Activated T-cell treated with anti-CD3 and anti-CD28 coated beads, Interleukin-2, amount 50 U/mL, for 24 hours (primary cell): ENCODE measurements at regions not wholly inside any gene's neighbourhood (a gene's known extent, or its start where the extent isn't known, plus 50 kb on each side); places are given as distances from the start of the nearest gene placed in this dataset.

ENCODE experiments used
- DNase-seq: peaks from one replicate; pipeline ENCODE4 v3.0.0-alpha.2; 2020
- H3K27ac Mint-ChIP-seq: 2 replicates; pipeline ENCODE4 v1.8.0; 2020; ENCODE audit warnings: mild to moderate bottlenecking, mixed read lengths
- H3K27me3 Mint-ChIP-seq: 2 replicates; pipeline ENCODE4 v1.8.0; 2020; ENCODE audit warnings: mixed read lengths
- H3K36me3 Mint-ChIP-seq: 2 replicates; pipeline ENCODE4 v1.8.0; 2020; ENCODE audit warnings: low read depth, mixed read lengths
- H3K4me1 Mint-ChIP-seq: 2 replicates; pipeline ENCODE4 v1.8.0; 2020; ENCODE audit warnings: low read depth, mixed read lengths
- H3K4me3 Mint-ChIP-seq: 2 replicates; pipeline ENCODE4 v1.8.0; 2020; ENCODE audit warnings: mild to moderate bottlenecking, moderate library complexity, mixed read lengths
- H3K9me3 Mint-ChIP-seq: 2 replicates; pipeline ENCODE4 v1.8.0; 2020; ENCODE audit warnings: mixed read lengths

GRCh38 chr5:2009986-2010914, 127.5 kb upstream of the IRX4 start:
- Mint-ChIP-seq H3K36me3 (no peaks in the 10 kb centered on the region), H3K4me1 (no peaks in the 10 kb centered on the region), H3K9me3 (no peaks in the 10 kb centered on the region), H3K27ac (no peak overlapping the region), H3K4me3 (no peak overlapping the region), H3K27me3 (peaks cover 3% of the 10 kb centered on the region)
- DNase-seq = no peak

- DNase-seq = no peak
- Mint-ChIP-seq H3K4me1 (no peaks in the 10 kb centered on the region), H3K36me3 (no peaks in the 10 kb centered on the region), H3K9me3 (no peaks in the 10 kb centered on the region), H3K4me3 (no peak overlapping the region), H3K27ac (no peak overlapping the region), H3K27me3 (peaks cover 7% of the 10 kb centered on the region)
These were observed 126.3 kb upstream of the IRX4 start for GRCh38 chr5:2008851-2009629.

GRCh38 chr5:2007878-2008501, 125.3 kb upstream of the IRX4 start:
- Mint-ChIP-seq H3K36me3 (no peaks in the 10 kb centered on the region), H3K4me1 (no peaks in the 10 kb centered on the region), H3K27ac (no peak overlapping the region), H3K27me3 (peaks cover 13% of the 10 kb centered on the region), H3K4me3 (no peak overlapping the region), H3K9me3 (no peaks in the 10 kb centered on the region)
- no peak for DNase-seq

GRCh38 chr5:2007496-2007877, 124.8 kb upstream of the IRX4 start:
- peaks cover 17% of the 10 kb centered on the region for H3K27me3 Mint-ChIP-seq

GRCh38 chr5:2006971-2007291, 124.2 kb upstream of the IRX4 start:
- Mint-ChIP-seq H3K36me3 (no peaks in the 10 kb centered on the region), H3K27ac (no peak overlapping the region), H3K4me1 (no peaks in the 10 kb centered on the region), H3K27me3 (peaks cover 18% of the 10 kb centered on the region), H3K4me3 (no peak overlapping the region), H3K9me3 (no peaks in the 10 kb centered on the region)
- no peak for DNase-seq

More at GRCh38 chr5:2007496-2007877, 124.8 kb upstream of the IRX4 start:
- H3K4me3 Mint-ChIP-seq = no peak overlapping the region
- no peaks in the 10 kb centered on the region for H3K4me1 Mint-ChIP-seq
- no peaks in the 10 kb centered on the region for H3K9me3 Mint-ChIP-seq
- no peak for DNase-seq
- no peak overlapping the region for H3K27ac Mint-ChIP-seq
- no peaks in the 10 kb centered on the region for H3K36me3 Mint-ChIP-seq

- peaks cover 21% of the 10 kb centered on the region for H3K27me3 Mint-ChIP-seq
- H3K4me3 Mint-ChIP-seq = no peak overlapping the region
- no peaks in the 10 kb centered on the region for H3K4me1 Mint-ChIP-seq
- H3K36me3 Mint-ChIP-seq = no peaks in the 10 kb centered on the region
- no peak overlapping the region for H3K27ac Mint-ChIP-seq
- no peaks in the 10 kb centered on the region for H3K9me3 Mint-ChIP-seq
- no peak for DNase-seq
These were observed 123.7 kb upstream of the IRX4 start for GRCh38 chr5:2006193-2006970.

GRCh38 chr5:2005101-2006041, 122.6 kb upstream of the IRX4 start:
- no peak for DNase-seq
- H3K27ac Mint-ChIP-seq = no peak overlapping the region
- H3K9me3 Mint-ChIP-seq = no peaks in the 10 kb centered on the region
- H3K27me3 Mint-ChIP-seq = peaks cover 31% of the 10 kb centered on the region
- no peak overlapping the region for H3K4me3 Mint-ChIP-seq
- H3K36me3 Mint-ChIP-seq = no peaks in the 10 kb centered on the region
- no peaks in the 10 kb centered on the region for H3K4me1 Mint-ChIP-seq

- H3K27ac Mint-ChIP-seq = no peak overlapping the region
- peaks cover 42% of the 10 kb centered on the region for H3K27me3 Mint-ChIP-seq
- no peak overlapping the region for H3K4me3 Mint-ChIP-seq
- H3K9me3 Mint-ChIP-seq = no peaks in the 10 kb centered on the region
- H3K36me3 Mint-ChIP-seq = no peaks in the 10 kb centered on the region
- H3K4me1 Mint-ChIP-seq = no peaks in the 10 kb centered on the region
- DNase-seq = no peak
These were observed 121.1 kb upstream of the IRX4 start for GRCh38 chr5:2003690-2004365.

GRCh38 chr5:2003206-2003605, 120.5 kb upstream of the IRX4 start:
- H3K4me1 Mint-ChIP-seq = no peaks in the 10 kb centered on the region
- DNase-seq = no peak
- peaks cover 47% of the 10 kb centered on the region for H3K27me3 Mint-ChIP-seq
- no peak overlapping the region for H3K4me3 Mint-ChIP-seq
- H3K36me3 Mint-ChIP-seq = no peaks in the 10 kb centered on the region
- H3K27ac Mint-ChIP-seq = no peak overlapping the region
- H3K9me3 Mint-ChIP-seq = peaks cover 5% of the 10 kb centered on the region

- Mint-ChIP-seq H3K4me3 (no peak overlapping the region), H3K9me3 (peaks cover 9% of the 10 kb centered on the region), H3K27me3 (peaks cover 52% of the 10 kb centered on the region), H3K36me3 (no peaks in the 10 kb centered on the region), H3K4me1 (no peaks in the 10 kb centered on the region), H3K27ac (no peak overlapping the region)
- DNase-seq = no peak
These were observed 118.6 kb upstream of the IRX4 start for GRCh38 chr5:2001300-2001699.

GRCh38 chr5:2000591-2000990, 117.9 kb upstream of the IRX4 start:
- Mint-ChIP-seq H3K4me1 (no peaks in the 10 kb centered on the region), H3K27ac (no peak overlapping the region), H3K9me3 (peaks cover 9% of the 10 kb centered on the region), H3K27me3 (peaks cover 55% of the 10 kb centered on the region), H3K36me3 (no peaks in the 10 kb centered on the region), H3K4me3 (no peak overlapping the region)
- no peak for DNase-seq

GRCh38 chr5:1999794-2000193, 117.1 kb upstream of the IRX4 start:
- H3K4me1 Mint-ChIP-seq = no peaks in the 10 kb centered on the region
- peaks cover 9% of the 10 kb centered on the region for H3K9me3 Mint-ChIP-seq
- H3K4me3 Mint-ChIP-seq = no peak overlapping the region
- H3K27me3 Mint-ChIP-seq = peaks cover 62% of the 10 kb centered on the region
- no peak for DNase-seq
- H3K36me3 Mint-ChIP-seq = no peaks in the 10 kb centered on the region
- no peak overlapping the region for H3K27ac Mint-ChIP-seq

GRCh38 chr5:1998716-1999317, 116.1 kb upstream of the IRX4 start:
- peaks cover 9% of the 10 kb centered on the region for H3K9me3 Mint-ChIP-seq
- DNase-seq = no peak
- no peak overlapping the region for H3K4me3 Mint-ChIP-seq
- H3K27me3 Mint-ChIP-seq = peaks cover 66% of the 10 kb centered on the region
- H3K4me1 Mint-ChIP-seq = no peaks in the 10 kb centered on the region
- H3K36me3 Mint-ChIP-seq = no peaks in the 10 kb centered on the region
- H3K27ac Mint-ChIP-seq = no peak overlapping the region
